Smooth muscle cell (in vitro differentiated cells): ENCODE measurements at regions not wholly inside any gene's neighbourhood (a gene's known extent, or its start where the extent isn't known, plus 50 kb on each side); places are given as distances from the start of the nearest gene placed in this dataset.

Experiments used
- DNase-seq: peaks from one replicate; lab custom pipeline; 2025; ENCODE audit not compliant: unreplicated experiment; lab: John Stamatoyannopoulos, UW
- H2AFZ ChIP-seq: fragments of 200-600 bp; sonication (generic); 2 replicates; pipeline ENCODE4 v1.6.0; 2016; ENCODE audit warnings: antibody characterized with exemption, low read depth, mild to moderate bottlenecking
- H3F3A ChIP-seq: fragments of 200-600 bp; sonication (generic); 2 replicates; pipeline ENCODE4 v1.6.0; 2017; ENCODE audit warnings: antibody characterized with exemption, low read depth
- H3K27ac ChIP-seq: fragments of 200-600 bp; sonication (generic); 2 replicates; pipeline ENCODE4 v1.5.1; 2016; ENCODE audit warnings: low read depth, mild to moderate bottlenecking
- H3K27me3 ChIP-seq: fragments of 200-600 bp; sonication (generic); 2 replicates; pipeline ENCODE4 v1.6.1; 2016; ENCODE audit warnings: low read depth, mild to moderate bottlenecking
- H3K36me3 ChIP-seq: fragments of 200-600 bp; sonication (generic); 2 replicates; pipeline ENCODE4 v1.5.1; 2016; ENCODE audit warnings: low read depth
- H3K4me1 ChIP-seq: fragments of 200-600 bp; sonication (generic); 2 replicates; pipeline ENCODE4 v1.5.1; 2016; ENCODE audit warnings: low read depth
- H3K4me2 ChIP-seq: fragments of 200-600 bp; sonication (generic); 2 replicates; pipeline ENCODE4 v1.6.0; 2016; ENCODE audit warnings: mild to moderate bottlenecking
- H3K4me3 ChIP-seq: fragments of 200-600 bp; sonication (generic); 2 replicates; pipeline ENCODE4 v1.5.1; 2016; ENCODE audit warnings: mild to moderate bottlenecking
- H3K79me2 ChIP-seq: fragments of 200-600 bp; sonication (generic); 2 replicates; pipeline ENCODE4 v1.6.0; 2016; ENCODE audit warnings: low read depth, mild to moderate bottlenecking
- H3K9ac ChIP-seq: fragments of 200-600 bp; sonication (generic); 2 replicates; pipeline ENCODE4 v1.6.0; 2016; ENCODE audit warnings: low read depth
- H3K9me3 ChIP-seq: fragments of 200-600 bp; sonication (generic); replicated peaks from 2 replicates; pipeline ENCODE4 v1.5.1; 2016; ENCODE audit warnings: low read depth
- H4K20me1 ChIP-seq: fragments of 200-600 bp; sonication (generic); 2 replicates; pipeline ENCODE4 v1.6.0; 2016; ENCODE audit warnings: low read depth
- CTCF ChIP-seq: fragments of 200-600 bp; sonication (generic); IDR thresholded peaks from 2 replicates; pipeline ENCODE4 v1.5.1; 2017; ENCODE audit warnings: borderline replicate concordance, mild to moderate bottlenecking, antibody characterized with exemption; ENCODE audit not compliant: insufficient read depth, poor library complexity, severe bottlenecking
- WGBS: methylation state at CpG from one replicate; pipeline ENCODE4 v1.1.7; 2016; ENCODE audit warnings: low lambda C conversion rate; 5-methylcytosine and 5-hydroxymethylcytosine counted together

GRCh38 chr3:168596175-168596823 is 500.6 kb upstream of the GOLIM4 start:
- TF ChIP-seq CTCF = no peak
- Histone ChIP-seq H3K36me3 (no peaks in the 10 kb centered on the region), H3K27me3 (no peaks in the 10 kb centered on the region), H3K79me2 (no peaks in the 10 kb centered on the region), H3K9me3 (no peaks in the 10 kb centered on the region), H3K4me3 (no peak overlapping the region), H3K9ac (no peak overlapping the region), H2AFZ (no peak overlapping the region), H3K4me2 (no peak overlapping the region), H3K4me1 (peaks cover 4% of the 10 kb centered on the region), H3F3A (no peaks in the 10 kb centered on the region), H4K20me1 (no peaks in the 10 kb centered on the region), H3K27ac (no peak overlapping the region)
- WGBS = 95% methylated on average over 1 of the region's 1 CpG
- no peak for DNase-seq

- H4K20me1 ChIP-seq = peaks cover 4% of the 10 kb centered on the region
- no peaks in the 10 kb centered on the region for H3F3A ChIP-seq
- no peak overlapping the region for H3K9ac ChIP-seq
- H3K4me2 ChIP-seq = no peak overlapping the region
- H3K4me1 ChIP-seq = peaks cover 4% of the 10 kb centered on the region
- WGBS = 74% methylated on average over 2 of the region's 2 CpGs
- DNase-seq = no peak
- no peaks in the 10 kb centered on the region for H3K9me3 ChIP-seq
- no peak overlapping the region for H2AFZ ChIP-seq
- no peaks in the 10 kb centered on the region for H3K36me3 ChIP-seq
- H3K27ac ChIP-seq = no peak overlapping the region
- H3K79me2 ChIP-seq = no peaks in the 10 kb centered on the region
- TF ChIP-seq CTCF = no peak
- H3K27me3 ChIP-seq = no peaks in the 10 kb centered on the region
- H3K4me3 ChIP-seq = no peak overlapping the region
Observed at GRCh38 chr3:168591587-168591986, 495.9 kb upstream of the GOLIM4 start.

GRCh38 chr3:168589376-168589775 is 493.7 kb upstream of the GOLIM4 start:
- no peak for TF ChIP-seq CTCF
- WGBS = 95% methylated on average over 3 of the region's 3 CpGs

GRCh38 chr3:168585544-168585943 is 489.8 kb upstream of the GOLIM4 start:
- Histone ChIP-seq H3K36me3 (no peaks in the 10 kb centered on the region), H3K9me3 (no peaks in the 10 kb centered on the region), H3K79me2 (no peaks in the 10 kb centered on the region), H4K20me1 (peaks cover 3% of the 10 kb centered on the region), H3F3A (no peaks in the 10 kb centered on the region), H3K4me3 (no peak overlapping the region), H3K4me2 (no peak overlapping the region), H2AFZ (no peak overlapping the region), H3K27ac (no peak overlapping the region), H3K4me1 (no peaks in the 10 kb centered on the region), H3K27me3 (no peaks in the 10 kb centered on the region), H3K9ac (no peak overlapping the region)
- no peak for TF ChIP-seq CTCF
- no peak for DNase-seq

More at GRCh38 chr3:168589376-168589775, 493.7 kb upstream of the GOLIM4 start:
- H3K4me2 ChIP-seq = no peak overlapping the region
- no peak overlapping the region for H2AFZ ChIP-seq
- no peaks in the 10 kb centered on the region for H3K79me2 ChIP-seq
- no peaks in the 10 kb centered on the region for H3K36me3 ChIP-seq
- no peak overlapping the region for H3K9ac ChIP-seq
- H3K27me3 ChIP-seq = no peaks in the 10 kb centered on the region
- no peak overlapping the region for H3K27ac ChIP-seq
- H3K4me3 ChIP-seq = no peak overlapping the region
- peaks cover 4% of the 10 kb centered on the region for H4K20me1 ChIP-seq
- DNase-seq = no peak
- no peaks in the 10 kb centered on the region for H3F3A ChIP-seq
- H3K9me3 ChIP-seq = no peaks in the 10 kb centered on the region
- H3K4me1 ChIP-seq = peaks cover 4% of the 10 kb centered on the region
